Activated T-cell treated with anti-CD3 and anti-CD28 coated beads, Interleukin-2, amount 50 U/mL, for 72 hours (primary cell): ENCODE measurements at regions not wholly inside any gene's neighbourhood (a gene's known extent, or its start where the extent isn't known, plus 50 kb on each side); places are given as distances from the start of the nearest gene placed in this dataset.

Experiments
- ATAC-seq, 2 donors: fragments of 150-1000 bp; cut with Tn5 transposase; replicated peaks in 1 of 2; 2 replicates each; pipeline ENCODE4 v1.10.0; 2021; ENCODE audit warnings: moderate library complexity in 2 of 2, mild to moderate bottlenecking in 1 of 2
- DNase-seq, 2 donors: peaks; one replicate each; pipeline ENCODE4 v3.0.0; 2021 to 2022; ENCODE audit warnings: mixed read lengths in 1 of 2
- H3K27ac Mint-ChIP-seq: one replicate; pipeline ENCODE4 v1.8.0; 2022; ENCODE audit warnings: mild to moderate bottlenecking, moderate library complexity, mixed read lengths
- H3K27me3 Mint-ChIP-seq: one replicate; pipeline ENCODE4 v1.8.0; 2022; ENCODE audit warnings: low read depth, mixed read lengths
- H3K36me3 Mint-ChIP-seq, 2 donors: one replicate each; pipeline ENCODE4 v1.8.0; 2022; ENCODE audit warnings: mixed read lengths in 2 of 2, mild to moderate bottlenecking in 1 of 2; ENCODE audit not compliant: insufficient read depth in 2 of 2
- H3K4me1 Mint-ChIP-seq: one replicate; pipeline ENCODE4 v1.8.0; 2022; ENCODE audit warnings: low read depth, mixed read lengths
- H3K4me3 Mint-ChIP-seq, 2 donors: one replicate each; pipeline ENCODE4 v1.8.0; 2022; ENCODE audit warnings: mild to moderate bottlenecking in 2 of 2, mixed read lengths in 2 of 2, moderate library complexity in 2 of 2
- H3K9me3 Mint-ChIP-seq, 2 donors: one replicate each; pipeline ENCODE4 v1.8.0; 2022; ENCODE audit warnings: mixed read lengths in 2 of 2

- H3K27ac Mint-ChIP-seq, result no peak overlapping the region
- no peaks in the 10 kb centered on the region for H3K36me3 Mint-ChIP-seq
- H3K4me1 Mint-ChIP-seq, result no peaks in the 10 kb centered on the region
- ATAC-seq, result no peak
- peaks cover 3 to 4% of the 10 kb centered on the region in 2 donors for H3K9me3 Mint-ChIP-seq
- DNase-seq, result no peak
- no peak overlapping the region for H3K4me3 Mint-ChIP-seq
- no peaks in the 10 kb centered on the region for H3K27me3 Mint-ChIP-seq
Measured at GRCh38 chr2:183630964-183631363, 506.7 kb downstream of the NUP35 start.

DNA sequence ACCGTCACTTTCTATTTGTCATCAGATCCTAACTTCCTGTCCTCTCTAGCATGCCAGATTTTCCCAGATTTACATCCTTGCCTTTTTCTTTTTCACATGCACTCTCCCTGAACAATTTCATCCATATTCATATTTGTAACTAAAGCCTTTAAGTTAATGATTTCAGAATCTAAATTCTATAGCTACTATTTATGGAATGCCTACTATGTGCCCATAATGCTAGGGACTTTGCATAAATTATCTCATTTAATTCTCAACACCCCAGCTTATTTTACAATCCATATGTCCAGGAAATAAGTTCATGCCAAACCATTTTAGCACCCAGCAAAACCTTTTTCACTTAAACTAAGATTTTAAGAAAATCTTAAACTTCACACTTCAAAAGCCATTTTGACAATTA is 531.9 kb downstream of the NUP35 start:
- no peaks in the 10 kb centered on the region for H3K36me3 Mint-ChIP-seq
- H3K9me3 Mint-ChIP-seq, result peaks cover 11% of the 10 kb centered on the region in 2 donors
- no peaks in the 10 kb centered on the region for H3K4me1 Mint-ChIP-seq
- H3K4me3 Mint-ChIP-seq, result no peak overlapping the region
- no peak for DNase-seq
- ATAC-seq, result no peak
- no peaks in the 10 kb centered on the region for H3K27me3 Mint-ChIP-seq
- H3K27ac Mint-ChIP-seq, result no peak overlapping the region

- no peaks in the 10 kb centered on the region for H3K27me3 Mint-ChIP-seq
- peaks cover 4 to 5% of the 10 kb centered on the region in 2 donors for H3K9me3 Mint-ChIP-seq
- no peak overlapping the region for H3K27ac Mint-ChIP-seq
- ATAC-seq (no peak), DNase-seq (no peak)
- no peak overlapping the region for H3K4me3 Mint-ChIP-seq
- no peaks in the 10 kb centered on the region for H3K36me3 Mint-ChIP-seq
- H3K4me1 Mint-ChIP-seq, result no peaks in the 10 kb centered on the region
Measured at GRCh38 chr2:183665425-183665824, 541.2 kb downstream of the NUP35 start.

- no peak for DNase-seq
- Mint-ChIP-seq H3K27ac (no peak overlapping the region), H3K9me3 (peaks cover 2 to 4% of the 10 kb centered on the region in 2 donors), H3K4me1 (no peaks in the 10 kb centered on the region), H3K4me3 (no peak overlapping the region), H3K27me3 (no peaks in the 10 kb centered on the region), H3K36me3 (no peaks in the 10 kb centered on the region)
- ATAC-seq, result no peak
Measured at GRCh38 chr2:183666031-183666430, 541.8 kb downstream of the NUP35 start.

GRCh38 chr2:183671233-183671632 is 547.0 kb downstream of the NUP35 start:
- H3K27me3 Mint-ChIP-seq, result no peaks in the 10 kb centered on the region
- no peaks in the 10 kb centered on the region for H3K9me3 Mint-ChIP-seq
- no peak overlapping the region for H3K27ac Mint-ChIP-seq
- DNase-seq (no peak), ATAC-seq (no peak)
- H3K36me3 Mint-ChIP-seq, result no peaks in the 10 kb centered on the region
- H3K4me3 Mint-ChIP-seq, result no peak overlapping the region
- H3K4me1 Mint-ChIP-seq, result no peaks in the 10 kb centered on the region

- no peak overlapping the region for H3K27ac Mint-ChIP-seq
Measured at GRCh38 chr2:183678908-183679307, 554.7 kb downstream of the NUP35 start.

GRCh38 chr2:183680573-183680972 is 556.3 kb downstream of the NUP35 start:
- Mint-ChIP-seq H3K4me1 (no peaks in the 10 kb centered on the region), H3K9me3 (peaks cover 1 to 8% of the 10 kb centered on the region in 2 donors), H3K4me3 (no peak overlapping the region), H3K27ac (no peak overlapping the region), H3K36me3 (no peaks in the 10 kb centered on the region), H3K27me3 (no peaks in the 10 kb centered on the region)
- DNase-seq (no peak), ATAC-seq (no peak)

More at GRCh38 chr2:183678908-183679307, 554.7 kb downstream of the NUP35 start:
- ATAC-seq (no peak), DNase-seq (no peak)
- H3K27me3 Mint-ChIP-seq, result no peaks in the 10 kb centered on the region
- H3K9me3 Mint-ChIP-seq, result peaks cover 1 to 4% of the 10 kb centered on the region in 2 donors
- H3K36me3 Mint-ChIP-seq, result no peaks in the 10 kb centered on the region
- H3K4me3 Mint-ChIP-seq, result no peak overlapping the region
- H3K4me1 Mint-ChIP-seq, result no peaks in the 10 kb centered on the region

DNA sequence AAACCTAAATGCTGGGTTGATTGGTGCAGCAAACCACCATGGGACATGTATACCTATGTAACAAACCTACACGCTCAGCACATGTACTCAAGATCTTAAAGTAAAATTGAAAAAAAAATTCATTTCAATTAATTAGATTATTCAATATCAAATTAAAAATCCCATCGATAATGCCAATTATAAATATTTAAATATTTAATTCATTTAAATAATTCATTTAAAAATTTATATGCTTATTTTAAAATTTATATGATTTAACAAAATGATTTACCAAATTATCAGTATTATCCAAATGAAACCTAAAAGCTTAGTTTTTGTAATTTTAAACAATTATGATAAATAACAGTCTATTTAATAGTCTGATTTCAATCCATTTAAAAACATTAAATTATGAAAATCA is 560.4 kb downstream of the NUP35 start:
- Mint-ChIP-seq H3K27me3 (no peaks in the 10 kb centered on the region), H3K4me3 (no peak overlapping the region), H3K4me1 (no peaks in the 10 kb centered on the region), H3K36me3 (no peaks in the 10 kb centered on the region), H3K9me3 (peaks cover 1 to 14% of the 10 kb centered on the region in 2 donors), H3K27ac (no peak overlapping the region)
- DNase-seq (no peak), ATAC-seq (no peak)

- no peaks in the 10 kb centered on the region for H3K27me3 Mint-ChIP-seq
- ATAC-seq, result no peak
- no peaks in the 10 kb centered on the region for H3K4me1 Mint-ChIP-seq
- no peaks in the 10 kb centered on the region for H3K36me3 Mint-ChIP-seq
- H3K27ac Mint-ChIP-seq, result no peak overlapping the region
- H3K4me3 Mint-ChIP-seq, result no peak overlapping the region
- DNase-seq, result no peak
- peaks cover 7 to 8% of the 10 kb centered on the region in 2 donors for H3K9me3 Mint-ChIP-seq
Measured at GRCh38 chr2:183696028-183696427, 571.8 kb downstream of the NUP35 start.

DNA sequence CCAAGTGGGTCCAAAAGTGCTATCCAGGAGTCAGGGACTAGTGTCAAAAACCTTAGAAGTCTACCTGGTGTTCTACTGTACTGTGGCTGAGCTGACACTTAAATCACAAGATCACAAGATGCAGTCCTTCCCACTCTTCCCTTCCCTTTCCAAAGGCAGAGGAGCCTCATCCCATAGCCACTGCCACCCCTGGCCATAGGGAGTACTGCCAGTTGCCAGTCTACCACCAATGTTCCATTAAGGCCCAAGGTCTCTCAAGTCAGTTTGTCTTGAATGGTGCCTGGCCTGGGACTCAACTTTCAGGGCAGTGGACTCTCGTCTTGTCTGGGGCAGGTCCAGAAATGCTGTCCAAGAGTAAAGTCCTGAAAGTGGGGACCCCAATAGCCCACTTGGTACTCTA is 585.6 kb downstream of the NUP35 start:
- ATAC-seq (no peak), DNase-seq (no peak)
- H3K27me3 Mint-ChIP-seq, result no peaks in the 10 kb centered on the region
- H3K4me1 Mint-ChIP-seq, result no peaks in the 10 kb centered on the region
- H3K27ac Mint-ChIP-seq, result no peak overlapping the region
- peaks cover 6 to 9% of the 10 kb centered on the region in 2 donors for H3K9me3 Mint-ChIP-seq
- no peak overlapping the region for H3K4me3 Mint-ChIP-seq
- H3K36me3 Mint-ChIP-seq, result no peaks in the 10 kb centered on the region

- Mint-ChIP-seq H3K9me3 (peaks cover 0 to 2% of the 10 kb centered on the region in 2 donors), H3K4me3 (no peak overlapping the region), H3K27ac (no peak overlapping the region), H3K36me3 (no peaks in the 10 kb centered on the region), H3K4me1 (no peaks in the 10 kb centered on the region), H3K27me3 (no peaks in the 10 kb centered on the region)
- ATAC-seq, result no peak
- DNase-seq, result no peak
Measured at GRCh38 chr2:183718246-183718645, 594.0 kb downstream of the NUP35 start.

- Mint-ChIP-seq H3K4me1 (no peaks in the 10 kb centered on the region), H3K36me3 (no peaks in the 10 kb centered on the region), H3K27ac (no peak overlapping the region), H3K4me3 (no peak overlapping the region), H3K27me3 (no peaks in the 10 kb centered on the region), H3K9me3 (peaks cover 4 to 5% of the 10 kb centered on the region in 2 donors)
- no peak for DNase-seq
- no peak for ATAC-seq
Measured at GRCh38 chr2:183723278-183723677, 599.0 kb downstream of the NUP35 start.

DNA sequence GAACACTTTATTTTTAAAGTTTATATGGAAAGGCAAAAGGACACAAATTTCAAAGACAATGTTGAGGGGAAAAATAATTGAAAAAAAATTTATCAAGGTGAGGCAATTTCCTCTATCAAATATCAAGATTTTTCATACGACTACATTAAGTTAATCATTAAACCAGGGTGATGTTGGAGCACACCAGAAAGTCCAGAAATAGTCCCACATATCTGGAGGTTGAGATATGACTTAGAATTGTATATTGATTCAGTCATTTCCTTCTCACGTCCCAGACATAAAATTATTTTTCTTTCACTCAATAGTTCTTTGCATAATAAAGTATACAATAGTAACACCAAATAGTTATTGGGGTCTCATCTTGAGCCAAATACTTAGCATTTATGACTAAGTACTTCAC is 605.1 kb downstream of the NUP35 start:
- Mint-ChIP-seq H3K9me3 (peaks cover 7 to 12% of the 10 kb centered on the region in 2 donors), H3K27ac (no peak overlapping the region), H3K36me3 (no peaks in the 10 kb centered on the region), H3K4me1 (no peaks in the 10 kb centered on the region), H3K4me3 (no peak overlapping the region), H3K27me3 (no peaks in the 10 kb centered on the region)
- ATAC-seq (no peak), DNase-seq (no peak)

DNA sequence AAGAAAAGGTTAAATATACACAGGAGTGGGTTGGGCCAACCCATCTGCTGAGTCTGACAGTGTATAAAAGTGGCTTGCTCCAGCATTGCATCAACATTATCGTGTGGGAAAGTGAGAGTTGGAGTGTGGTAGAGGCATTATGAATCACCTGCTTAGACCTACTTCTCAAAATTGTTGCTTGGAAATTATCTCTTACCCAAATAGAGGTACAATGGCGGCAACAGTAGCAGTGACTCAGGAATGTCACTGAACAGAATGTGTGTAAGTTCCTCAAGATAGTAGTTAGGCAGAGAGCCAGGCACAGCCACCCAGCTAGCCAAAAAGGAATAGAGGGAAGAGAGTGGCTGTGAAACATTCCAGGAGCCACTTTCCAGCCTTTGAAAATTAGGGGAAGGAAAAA is 616.0 kb downstream of the NUP35 start:
- H3K36me3 Mint-ChIP-seq, result peaks cover 0 to 2% of the 10 kb centered on the region in 2 donors
- DNase-seq (no peak), ATAC-seq (no peak)
- no peaks in the 10 kb centered on the region for H3K27me3 Mint-ChIP-seq
- no peak overlapping the region for H3K27ac Mint-ChIP-seq
- no peak overlapping the region for H3K4me3 Mint-ChIP-seq
- H3K4me1 Mint-ChIP-seq, result no peaks in the 10 kb centered on the region
- H3K9me3 Mint-ChIP-seq, result peaks cover 2% of the 10 kb centered on the region in 2 donors
